Mammary epithelial cell (primary cell): ENCODE measurements at regions not wholly inside any gene's neighbourhood (a gene's known extent, or its start where the extent isn't known, plus 50 kb on each side); places are given as distances from the start of the nearest gene placed in this dataset.

ENCODE experiments used
- CTCF ChIP-seq, 2 donors: IDR thresholded peaks in 1 of 2; conservative IDR thresholded peaks in 1 of 2; 2 replicates each; pipeline ENCODE4 v1.5.1; 2011 to 2012; ENCODE audit warnings: inconsistent platforms in 2 of 2, low read length in 2 of 2, mild to moderate bottlenecking in 2 of 2, control low read depth in 1 of 2, low read depth in 1 of 2; ENCODE audit not compliant: insufficient read depth in 1 of 2; ENCODE audit errors: extremely low read depth in 1 of 2
- EZH2 ChIP-seq: IDR thresholded peaks from 2 replicates; pipeline ENCODE4 v1.6.1; 2012; ENCODE audit warnings: low read length, inconsistent platforms, borderline replicate concordance

GRCh38 chr2:145065342-145065741, 545.4 kb upstream of the ZEB2 start:
- no peak for TF ChIP-seq CTCF (conservative IDR thresholded peaks at IDR 0.05 in 1 of 2, IDR thresholded peaks at IDR 0.05 in 1 of 2; ENCODE audit: extremely low read depth in 1 of 2, insufficient read depth in 1 of 2, low read depth in 1 of 2, low read length in 2 of 2)
- TF ChIP-seq EZH2, result no peak
